GM18505 (cell line): ENCODE measurements at regions not wholly inside any gene's neighbourhood (a gene's known extent, or its start where the extent isn't known, plus 50 kb on each side); places are given as distances from the start of the nearest gene placed in this dataset.
"Not testable (repeated sequence)": the region's sequence is repeated elsewhere in the genome, so short reads cannot be mapped to it uniquely, and the experiment has no call there.

Experiments
- ATAC-seq: cut with Tn5 transposase; IDR thresholded peaks from one replicate; pipeline ENCODE4 v1.9.1; 2021; ENCODE audit not compliant: unreplicated experiment
- POLR2A ChIP-seq: IDR thresholded peaks from 4 replicates; pipeline ENCODE4 v1.6.1; 2011; ENCODE audit warnings: borderline replicate concordance; ENCODE audit not compliant: insufficient read depth, insufficient read length; ENCODE audit errors: extremely low read depth

DNA sequence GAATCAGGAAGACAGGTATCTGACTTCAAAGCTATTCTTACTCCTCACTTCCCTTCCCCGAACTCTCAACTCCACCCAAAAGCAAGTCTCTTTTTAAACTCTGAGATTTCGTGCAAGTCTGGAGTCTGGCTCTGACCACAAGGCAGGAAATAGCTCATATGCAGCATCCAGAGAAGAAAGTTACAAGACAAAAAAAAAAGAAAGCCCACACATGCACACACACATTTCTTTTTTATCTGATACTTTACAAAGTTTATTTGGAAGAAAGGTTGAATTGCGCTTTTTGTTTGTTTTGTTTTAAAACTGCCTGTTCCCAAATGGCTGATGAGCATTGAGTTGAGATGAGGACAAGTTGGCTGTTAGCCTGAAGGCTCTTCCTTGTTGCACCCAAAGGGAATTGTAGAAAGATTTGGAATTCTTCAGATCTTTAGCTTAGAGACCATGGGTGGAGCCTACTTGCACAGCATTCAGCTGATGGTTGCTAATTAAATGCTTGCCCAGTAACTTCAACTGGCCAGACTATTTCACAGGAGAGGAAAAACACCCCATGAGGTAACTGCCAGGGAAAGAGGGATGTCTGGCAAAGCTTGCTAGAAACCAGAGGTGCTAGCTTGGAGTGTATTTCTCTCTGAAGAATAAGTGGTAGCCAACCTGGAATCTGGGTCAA is 490.3 kb downstream of the TTLL7 start:
- TF ChIP-seq POLR2A: no peak
- ATAC-seq: peak; percentile 99

DNA sequence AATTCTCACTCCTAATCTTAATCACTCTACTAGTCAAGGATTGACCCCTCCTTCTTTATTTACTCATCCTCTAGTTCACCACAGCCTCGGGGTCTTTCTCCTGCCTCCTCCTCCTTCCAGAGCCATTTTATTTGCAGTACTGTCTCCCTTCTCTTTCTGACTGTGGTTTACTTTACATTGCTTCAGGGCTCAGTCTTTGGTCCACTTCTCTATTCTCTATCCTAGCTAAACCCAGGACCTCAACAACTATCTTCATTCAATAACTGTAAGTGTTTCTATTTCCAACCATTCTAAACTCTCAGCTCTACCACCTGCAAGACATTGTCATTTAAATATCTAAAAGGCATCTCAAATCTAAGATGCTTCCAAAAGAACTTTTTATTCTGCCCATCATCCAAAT is 493.8 kb downstream of the TTLL7 start:
- no peak for ATAC-seq
- no peak for TF ChIP-seq POLR2A

DNA sequence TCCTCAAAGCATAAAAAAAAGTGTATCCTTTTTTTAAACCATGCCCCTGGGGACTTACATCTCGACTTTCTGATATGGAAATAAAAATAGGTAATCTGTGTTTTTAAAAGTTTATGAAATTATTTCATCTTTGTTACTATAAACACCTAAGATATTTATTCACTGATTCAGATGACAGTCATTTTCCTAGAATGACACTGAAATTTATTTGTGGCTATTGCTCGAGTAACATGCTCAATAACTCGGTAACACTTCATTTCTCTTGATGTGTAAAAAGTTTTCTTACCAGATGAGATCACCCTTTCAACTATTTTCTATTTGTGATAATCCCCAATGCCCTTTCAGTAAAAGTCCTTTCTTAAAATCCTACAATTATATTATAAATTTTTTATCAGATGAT is 495.8 kb downstream of the TTLL7 start:
- no peak for ATAC-seq
- TF ChIP-seq POLR2A: no peak

DNA sequence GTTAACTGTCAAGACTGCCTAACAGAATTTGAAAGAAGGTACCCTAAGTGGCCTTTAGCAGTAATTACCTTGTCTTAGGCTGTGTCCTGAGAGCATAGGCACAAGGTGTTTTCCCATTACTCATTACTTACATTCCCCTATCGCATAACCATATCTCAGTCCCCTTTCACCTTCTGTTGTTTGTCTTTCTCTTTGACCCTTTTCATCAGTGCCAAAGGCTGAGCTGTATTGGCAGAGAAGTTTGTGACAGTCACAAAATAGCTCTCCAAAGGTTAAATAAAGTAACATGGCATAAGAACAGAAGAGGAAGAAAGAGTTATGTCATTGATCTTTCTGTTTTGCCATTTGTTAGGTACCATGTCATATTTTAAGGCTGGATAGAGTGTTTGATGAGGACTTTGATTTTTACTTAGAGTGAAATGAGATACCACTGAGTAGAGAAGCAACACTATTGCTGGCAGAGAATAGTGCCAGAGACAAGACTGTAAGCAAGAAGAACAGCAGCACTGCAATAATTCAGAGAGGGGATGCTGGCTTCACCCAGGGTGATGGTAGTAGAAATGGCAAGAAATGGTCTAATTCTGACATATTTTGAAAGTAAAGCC is 497.8 kb downstream of the TTLL7 start:
- TF ChIP-seq POLR2A: no peak
- peak; percentile 88 for ATAC-seq

DNA sequence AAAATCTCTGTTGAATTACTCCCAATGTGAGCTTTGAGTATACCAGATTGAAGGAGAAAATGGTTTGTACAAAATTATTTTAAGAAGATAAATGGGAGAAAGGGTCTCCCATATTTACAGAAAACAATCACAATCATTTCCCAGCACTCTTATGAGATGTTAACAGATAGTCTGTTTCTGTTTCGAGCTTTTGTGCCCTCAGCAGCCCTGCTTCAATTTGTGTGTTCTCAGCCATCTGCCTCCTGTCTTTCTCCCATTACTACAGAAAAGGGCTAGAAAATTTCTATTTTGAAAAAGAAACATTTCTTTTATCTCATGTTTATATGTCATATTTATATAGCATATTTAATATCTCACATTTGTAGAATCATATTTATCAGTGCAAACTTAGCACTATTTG is 498.4 kb downstream of the TTLL7 start:
- ATAC-seq: no peak
- no peak for TF ChIP-seq POLR2A

DNA sequence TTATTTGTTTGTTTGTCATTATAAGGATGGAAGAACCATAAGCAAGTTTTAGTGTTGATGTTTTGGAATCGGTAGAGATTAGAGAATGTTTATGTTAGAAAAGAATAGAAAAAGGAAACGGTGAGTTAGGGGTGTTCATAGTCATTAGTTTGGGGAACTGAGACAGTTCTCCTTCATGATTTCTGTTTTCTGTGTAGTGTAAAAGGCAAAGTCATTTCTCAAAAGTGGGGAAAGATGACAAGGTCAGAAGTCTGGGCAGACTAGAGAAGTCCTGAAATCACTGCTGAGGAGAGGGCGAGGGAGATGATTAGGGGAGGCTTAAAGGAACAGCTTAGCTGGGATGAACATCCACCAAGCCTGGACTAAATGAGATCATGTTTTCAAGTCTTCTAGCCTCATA is 498.9 kb downstream of the TTLL7 start:
- ATAC-seq: peak; percentile 61
- no peak for TF ChIP-seq POLR2A

DNA sequence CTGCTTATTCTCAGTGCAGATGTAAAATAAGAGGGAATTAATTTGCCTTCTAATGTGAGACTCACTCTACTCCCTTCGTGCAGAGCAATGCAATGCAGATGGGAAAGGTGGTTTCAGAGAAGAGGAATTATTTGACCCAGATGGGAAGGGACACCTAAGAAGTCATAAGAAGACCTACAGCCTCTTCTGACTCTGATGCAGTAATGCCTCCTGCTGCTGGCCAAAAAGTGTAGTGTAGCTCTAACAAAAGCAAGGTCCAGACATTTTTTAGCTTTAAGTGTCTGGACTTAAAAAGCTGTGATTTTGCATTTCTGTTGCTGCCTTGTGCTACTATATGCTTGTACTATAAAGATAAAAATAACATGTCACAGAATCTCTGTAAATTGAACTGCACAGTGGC is 501.4 kb downstream of the TTLL7 start:
- ATAC-seq: no peak
- TF ChIP-seq POLR2A: no peak

DNA sequence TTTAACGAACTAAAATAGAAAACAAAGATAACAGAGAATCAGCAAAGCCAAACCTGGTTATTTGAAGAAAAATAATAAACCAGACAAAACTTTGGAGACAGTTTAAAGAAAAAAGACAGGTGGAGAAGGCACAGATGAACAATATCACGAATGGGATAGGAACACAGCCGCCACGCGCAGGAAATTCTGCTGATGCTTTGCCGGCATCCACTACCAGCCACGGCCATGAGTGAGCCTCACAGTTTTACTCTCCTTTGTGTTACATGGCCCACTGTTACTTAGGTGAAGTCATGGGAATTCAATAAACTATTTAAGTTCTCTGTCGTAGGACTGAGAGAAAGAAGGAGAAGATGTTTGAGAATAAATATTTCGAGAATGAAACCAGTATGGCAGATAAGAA is 503.4 kb downstream of the TTLL7 start:
- TF ChIP-seq POLR2A: no peak
- no peak for ATAC-seq

DNA sequence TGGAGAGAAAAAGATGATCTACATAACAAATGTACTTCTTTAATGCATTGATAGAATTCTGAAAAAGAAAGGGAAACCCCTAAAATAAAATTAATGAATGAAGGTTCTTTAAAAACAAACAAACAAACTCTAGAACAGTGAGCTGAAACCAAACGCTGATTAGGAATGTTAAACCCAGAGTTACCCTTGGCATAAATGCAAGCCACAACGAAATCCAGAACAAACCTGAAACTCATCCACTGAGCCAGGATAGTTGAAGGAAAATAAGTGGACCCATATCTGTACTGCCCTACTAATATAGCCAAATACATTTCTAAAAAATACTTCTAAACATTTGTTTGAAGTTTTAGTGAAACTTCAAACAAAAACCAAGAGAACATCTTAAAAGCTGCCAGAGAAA is 505.3 kb downstream of the TTLL7 start:
- no peak for ATAC-seq
- TF ChIP-seq POLR2A: no peak

DNA sequence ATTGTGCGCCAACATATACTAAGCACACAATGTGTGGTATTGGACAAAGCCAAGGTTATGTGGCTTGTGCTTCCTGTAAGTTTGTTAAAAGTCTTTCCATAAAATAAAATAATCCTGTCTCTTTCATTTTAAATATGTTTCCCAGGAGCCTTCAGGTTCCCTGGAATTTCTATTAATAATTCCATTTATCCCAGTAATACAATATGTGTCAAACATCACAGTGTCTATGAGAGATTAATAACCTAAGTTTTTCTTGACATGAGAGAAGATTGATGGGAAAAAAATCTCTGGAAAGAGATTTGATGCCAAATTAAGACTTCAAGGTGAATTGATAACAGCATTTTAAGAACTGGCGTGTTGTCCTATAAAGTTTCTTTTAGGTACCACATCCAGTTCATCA is 507.0 kb downstream of the TTLL7 start:
- no peak for TF ChIP-seq POLR2A
- ATAC-seq: no peak

DNA sequence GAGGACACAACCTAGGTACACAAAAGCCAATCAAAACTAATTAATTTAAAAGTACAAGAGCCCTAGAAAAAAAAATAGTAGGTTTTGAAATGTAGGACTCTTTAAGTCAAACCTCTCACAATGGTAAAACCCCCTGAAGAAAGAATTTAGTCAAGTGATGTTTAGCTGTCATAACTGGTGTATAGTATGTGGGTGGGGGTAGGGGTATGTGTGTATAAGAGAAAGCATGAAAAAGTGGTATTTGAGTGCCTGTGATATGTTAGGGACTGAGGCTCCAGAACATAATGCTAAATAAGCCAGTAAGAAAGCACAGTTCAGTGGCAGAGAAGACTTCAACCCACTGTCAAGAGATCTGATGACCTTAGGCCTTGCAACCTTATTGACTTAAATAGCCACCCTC is 507.9 kb downstream of the TTLL7 start:
- ATAC-seq: no peak
- TF ChIP-seq POLR2A: no peak

DNA sequence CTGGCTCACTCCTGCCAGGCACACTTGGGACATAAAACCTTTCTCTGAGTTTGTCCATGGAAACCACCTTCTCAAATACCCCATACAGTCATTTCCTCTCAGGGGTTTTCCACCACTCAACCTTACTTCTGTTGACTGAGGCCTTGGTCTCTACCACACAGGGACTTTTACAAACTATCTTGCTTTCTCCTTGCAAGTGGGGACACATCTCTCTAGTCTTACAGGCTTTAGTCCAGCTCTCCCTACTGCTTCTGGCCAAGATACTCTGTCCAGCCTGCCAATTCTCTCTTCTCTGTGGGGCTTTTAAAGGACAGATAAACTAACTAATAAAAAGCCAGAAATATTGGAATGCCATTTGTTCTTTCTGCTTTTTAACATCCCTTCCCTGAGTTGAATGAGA is 510.8 kb downstream of the TTLL7 start:
- peak; percentile 83 for ATAC-seq

DNA sequence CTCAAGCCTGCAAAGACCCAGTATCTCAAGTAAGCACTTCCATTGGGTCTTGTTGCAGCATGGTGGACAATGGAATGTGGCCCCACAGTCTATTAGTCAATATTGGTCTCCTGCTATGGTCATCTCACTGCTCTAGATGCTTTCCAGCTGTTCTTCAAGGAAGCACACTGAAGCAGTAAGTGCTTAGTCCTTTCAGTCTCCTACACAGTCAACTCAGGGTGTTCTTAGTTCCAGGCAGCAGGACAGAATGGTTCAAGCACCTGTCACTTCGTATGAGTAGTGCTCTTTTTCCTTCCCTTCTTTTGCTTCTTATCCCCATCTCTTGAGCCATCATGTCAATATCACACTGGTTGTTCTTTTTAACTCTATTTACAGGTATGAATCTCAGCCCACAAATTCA is 511.5 kb downstream of the TTLL7 start:
- peak; percentile 30 for ATAC-seq

DNA sequence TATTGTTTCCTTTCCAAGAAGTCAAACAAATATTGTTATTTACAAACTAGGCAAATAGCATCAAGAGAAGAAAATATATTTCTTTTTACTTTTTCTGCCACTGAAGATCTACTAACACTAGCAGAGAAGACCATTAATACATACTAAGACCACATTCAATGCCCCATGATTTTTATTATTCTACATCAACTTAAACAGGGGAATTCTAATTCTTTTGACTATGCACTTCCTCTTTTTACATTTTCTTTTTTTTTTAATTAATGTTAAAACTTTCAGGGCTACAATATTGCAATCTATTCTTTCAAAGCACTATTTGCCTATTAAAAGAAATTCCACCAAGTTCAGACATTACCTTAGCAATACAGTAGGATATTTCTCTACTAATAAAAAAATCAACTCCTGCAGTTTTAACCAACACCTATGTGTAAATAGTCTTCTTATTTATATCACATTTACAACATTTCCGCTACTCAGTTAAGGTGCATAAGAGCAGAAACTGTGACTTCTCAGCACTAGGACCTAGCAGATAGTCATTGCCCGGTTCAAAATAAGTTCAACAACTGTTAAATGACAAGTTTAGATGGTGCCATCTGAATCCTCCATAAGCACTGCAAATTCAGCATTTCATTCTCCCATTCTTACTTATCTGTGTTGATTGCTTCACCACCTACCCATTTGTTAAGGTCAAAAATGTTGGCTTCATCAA is 513.5 kb downstream of the TTLL7 start:
- ATAC-seq: peak; percentile 32

DNA sequence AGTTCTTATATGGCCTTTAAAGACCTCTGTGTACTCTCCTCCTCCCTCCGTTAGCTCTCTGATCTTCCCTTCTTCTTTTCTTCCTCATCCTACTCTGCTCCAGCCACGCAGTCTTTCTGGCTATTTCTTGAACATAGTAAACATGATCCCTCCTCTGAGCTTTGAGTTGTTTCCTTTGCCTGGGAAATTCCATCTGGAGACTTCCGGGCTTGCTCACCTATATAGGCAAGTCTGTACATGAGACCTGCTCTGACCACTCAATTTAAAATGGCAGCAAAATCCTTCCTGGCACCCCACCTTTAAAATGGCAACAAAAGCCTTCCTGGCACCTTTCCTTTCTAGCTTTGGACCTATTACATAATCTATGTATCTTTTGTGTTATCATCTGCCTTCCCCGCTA is 517.6 kb downstream of the TTLL7 start:
- ATAC-seq: not testable (repeated sequence)

DNA sequence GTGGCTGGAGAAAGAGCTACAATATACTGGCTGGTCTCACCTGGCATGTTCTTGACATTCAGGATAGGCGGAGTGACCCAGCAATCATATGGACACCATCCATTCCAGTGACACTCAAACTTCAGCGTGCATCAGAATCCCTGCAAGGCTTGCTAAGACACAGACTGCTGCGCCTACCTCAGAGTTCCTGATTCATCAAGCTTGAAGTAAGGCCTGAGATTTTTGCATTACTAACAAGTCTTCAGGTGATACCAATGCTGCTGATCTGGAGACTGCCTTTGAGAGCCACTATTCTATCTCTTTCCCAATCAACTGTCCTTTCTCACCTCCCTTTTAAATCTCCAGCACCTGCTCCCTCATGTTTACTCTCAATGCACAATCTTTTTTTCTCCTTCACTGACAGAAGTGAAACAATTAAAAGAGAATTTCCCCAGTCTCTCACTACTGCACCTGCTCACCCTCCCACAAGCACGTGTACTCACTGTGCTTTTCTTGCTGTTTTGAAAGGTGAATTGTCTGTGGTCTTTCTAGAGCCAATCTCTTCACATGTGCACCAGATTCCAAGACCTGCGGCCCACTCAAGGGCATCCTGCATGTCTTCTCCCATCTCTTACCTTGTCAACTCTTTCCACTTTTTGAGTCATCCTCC is 519.2 kb downstream of the TTLL7 start:
- ATAC-seq: not testable (repeated sequence)

DNA sequence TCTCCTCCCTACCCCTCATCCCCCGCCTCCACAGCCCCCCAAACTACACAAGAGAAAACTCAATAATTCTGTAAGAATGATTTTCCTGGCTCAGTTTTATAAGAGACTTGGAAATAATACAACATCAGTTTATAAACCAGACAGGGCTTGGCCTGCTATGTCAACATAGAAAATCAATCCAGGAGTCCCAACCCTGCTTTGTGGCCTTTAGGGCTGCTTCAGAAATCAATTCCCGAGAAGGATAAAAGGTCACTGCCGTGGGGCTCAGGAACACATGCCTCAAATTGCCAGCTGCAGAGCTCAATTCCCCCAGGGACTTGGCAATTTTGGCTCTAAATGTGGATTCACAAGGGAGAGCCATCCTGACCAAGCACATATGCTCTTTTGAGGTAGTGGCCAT is 520.8 kb downstream of the TTLL7 start:
- ATAC-seq: not testable (repeated sequence)

DNA sequence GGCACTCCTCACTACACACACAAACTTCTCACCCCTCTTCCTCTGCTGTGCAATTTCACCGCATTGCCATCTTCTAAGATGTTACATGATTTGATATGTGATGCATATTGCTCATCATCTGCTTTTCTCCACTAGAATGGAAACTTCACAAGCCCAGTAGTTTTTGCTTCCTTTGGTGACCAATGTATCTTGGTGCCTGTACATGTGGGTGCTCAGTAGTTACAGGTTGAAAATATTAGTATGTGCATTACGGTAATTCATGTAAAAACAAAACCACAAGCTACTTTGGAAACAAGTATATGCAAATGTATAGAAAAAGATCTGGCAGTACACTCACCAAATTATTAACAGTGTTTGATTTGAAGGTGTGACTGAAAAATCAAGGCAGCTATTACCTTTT is 522.4 kb downstream of the TTLL7 start:
- ATAC-seq: peak; percentile 50

DNA sequence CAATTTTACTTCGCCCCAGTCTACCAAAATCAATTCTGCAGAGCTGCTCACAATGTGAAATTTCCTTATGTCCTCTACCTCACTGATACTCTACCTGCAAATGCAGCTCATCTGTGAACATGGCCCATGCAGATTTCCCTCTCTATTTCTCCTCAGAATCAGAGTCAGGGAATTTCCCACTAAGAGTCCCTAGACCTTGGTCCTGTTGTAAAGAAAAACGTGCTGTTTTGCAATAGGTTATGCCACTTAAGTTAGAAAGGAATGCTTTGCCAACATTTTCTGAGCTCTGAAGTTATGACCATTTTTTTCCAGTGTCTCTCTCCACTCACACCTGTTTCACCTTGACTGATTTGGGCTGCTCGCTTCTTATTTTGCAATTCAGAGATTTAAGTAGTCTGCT is 524.0 kb downstream of the TTLL7 start:
- ATAC-seq: not testable (repeated sequence)

DNA sequence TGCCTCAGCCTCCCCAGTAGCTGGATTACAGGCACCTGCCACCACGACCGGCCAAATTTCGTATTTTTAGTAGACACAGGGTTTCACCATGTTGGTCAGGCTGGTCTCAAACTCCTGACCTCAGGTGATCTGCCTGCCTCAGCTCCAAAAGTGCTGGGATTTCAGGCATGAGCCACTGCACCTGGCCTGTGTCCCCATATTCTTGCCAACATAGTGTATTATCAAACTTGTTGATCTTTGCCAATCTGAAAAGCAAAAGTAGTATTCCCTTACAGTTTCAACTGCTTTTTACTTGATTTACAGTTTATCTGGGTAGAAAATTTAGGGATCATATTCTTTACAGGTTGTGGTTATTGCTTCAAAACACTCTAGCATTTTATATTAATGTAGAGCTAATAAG is 524.9 kb downstream of the TTLL7 start:
- not testable (repeated sequence) for ATAC-seq

DNA sequence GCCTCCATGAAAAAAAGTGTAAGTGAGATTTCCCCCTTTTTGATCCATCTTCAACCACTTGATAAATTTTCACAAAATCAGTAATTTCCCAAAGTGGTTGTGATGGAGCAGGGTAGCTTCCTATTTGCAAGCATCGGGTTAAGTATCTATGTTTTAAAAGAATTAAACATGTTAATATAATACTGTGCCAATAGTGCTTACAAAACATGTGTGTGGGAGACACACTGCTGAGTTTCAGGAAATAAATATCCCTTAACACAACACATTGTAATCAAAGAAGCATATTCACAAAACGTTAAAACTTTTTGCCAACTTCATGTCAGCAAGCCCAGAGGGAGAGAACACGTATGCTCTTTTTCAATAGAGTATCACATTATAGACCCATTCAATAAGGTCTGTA is 526.9 kb downstream of the TTLL7 start:
- not testable (repeated sequence) for ATAC-seq
